Left ventricle myocardium inferior (tissue), 1 donor: ENCODE measurements at regions not wholly inside any gene's neighbourhood (a gene's known extent, or its start where the extent isn't known, plus 50 kb on each side); places are given as distances from the start of the nearest gene placed in this dataset.
"Not testable (repeated sequence)": the region's sequence is repeated elsewhere in the genome, so short reads cannot be mapped to it uniquely, and the experiment has no call there.

Experiments
- DNase-seq: peaks from one replicate; pipeline ENCODE4 v3.0.0-alpha.2; 2020
- H3K27ac ChIP-seq: fragments of 200-600 bp; replicated peaks from 2 replicates; pipeline ENCODE4 v1.8.0; 2021
- H3K27me3 ChIP-seq: fragments of 200-600 bp; 2 replicates; pipeline ENCODE4 v1.8.0; 2021; ENCODE audit warnings: low read depth
- H3K36me3 ChIP-seq: fragments of 200-600 bp; 2 replicates; pipeline ENCODE4 v1.8.0; 2021
- H3K4me1 ChIP-seq: fragments of 200-600 bp; 2 replicates; pipeline ENCODE4 v1.8.0; 2021
- H3K4me3 ChIP-seq: fragments of 200-600 bp; 2 replicates; pipeline ENCODE4 v1.8.0; 2021; ENCODE audit warnings: mild to moderate bottlenecking, moderate library complexity
- H3K9me3 ChIP-seq: fragments of 200-600 bp; replicated peaks from 2 replicates; pipeline ENCODE4 v1.8.0; 2021
- CTCF ChIP-seq: fragments of 200-600 bp; IDR thresholded peaks from 2 replicates; pipeline ENCODE4 v1.8.0; 2021; ENCODE audit warnings: antibody characterized with exemption, mild to moderate bottlenecking, borderline replicate concordance
- intact Hi-C: fragments of 100-400 bp; cut with micrococcal nuclease; formaldehyde crosslinking; loops from one replicate; pipeline ENCODE4 v1.11.0; 2022
- donor health status: DM: no; HTN: yes; CAD: no; lungs with severe emphysema.

- Histone ChIP-seq H3K4me3 (no peak overlapping the region), H3K36me3 (no peaks in the 10 kb centered on the region), H3K4me1 (no peaks in the 10 kb centered on the region), H3K9me3 (no peaks in the 10 kb centered on the region), H3K27me3 (no peaks in the 10 kb centered on the region), H3K27ac (no peak overlapping the region)
- DNase-seq: no peak
- intact Hi-C loops: no loop called here
- no peak for TF ChIP-seq CTCF
These were observed 317.5 kb downstream of the ANKRD30A start for GRCh38 chr10:37442882-37443281.

GRCh38 chr10:37441224-37441623 lies 315.8 kb downstream of the ANKRD30A start:
- H3K4me1 ChIP-seq, H3K27ac ChIP-seq, H3K36me3 ChIP-seq, intact Hi-C loops, DNase-seq, H3K4me3 ChIP-seq, H3K27me3 ChIP-seq, H3K9me3 ChIP-seq: not testable (repeated sequence)

- Histone ChIP-seq H3K4me1 (no peaks in the 10 kb centered on the region), H3K4me3 (no peak overlapping the region), H3K9me3 (no peaks in the 10 kb centered on the region), H3K27me3 (no peaks in the 10 kb centered on the region), H3K36me3 (no peaks in the 10 kb centered on the region), H3K27ac (no peak overlapping the region)
- no peak for DNase-seq
- no peak for TF ChIP-seq CTCF
- intact Hi-C loops: no loop called here
These were observed 314.4 kb downstream of the ANKRD30A start for GRCh38 chr10:37439826-37440225.

- TF ChIP-seq CTCF: no peak
- intact Hi-C loops: no loop called here
- Histone ChIP-seq H3K27me3 (no peaks in the 10 kb centered on the region), H3K4me3 (no peak overlapping the region), H3K27ac (no peak overlapping the region), H3K4me1 (no peaks in the 10 kb centered on the region), H3K9me3 (no peaks in the 10 kb centered on the region), H3K36me3 (no peaks in the 10 kb centered on the region)
- DNase-seq: no peak
These were observed 311.0 kb downstream of the ANKRD30A start for GRCh38 chr10:37436357-37436756.

- Histone ChIP-seq H3K9me3 (no peaks in the 10 kb centered on the region), H3K4me3 (no peak overlapping the region)
These were observed 308.7 kb downstream of the ANKRD30A start for GRCh38 chr10:37434091-37434490.

More at GRCh38 chr10:37434091-37434490, 308.7 kb downstream of the ANKRD30A start:
- intact Hi-C loops: no loop called here
- Histone ChIP-seq H3K27me3 (no peaks in the 10 kb centered on the region), H3K36me3 (no peaks in the 10 kb centered on the region), H3K4me1 (no peaks in the 10 kb centered on the region), H3K27ac (no peak overlapping the region)
- DNase-seq: no peak
- TF ChIP-seq CTCF: peak; percentile 46
